H1 (cell line): ENCODE measurements at regions not wholly inside any gene's neighbourhood (a gene's known extent, or its start where the extent isn't known, plus 50 kb on each side); places are given as distances from the start of the nearest gene placed in this dataset.

Source experiments
- CTCF ChIA-PET: fragments of 300-600 bp; sonication (Branson Sonifier 250); formaldehyde crosslinking; loops from one replicate; lab custom pipeline; 2021; ENCODE audit not compliant: partially characterized antibody; lab: Charles Lee
- POLR2A ChIA-PET: fragments of 300-600 bp; sonication (Branson Sonifier 250); formaldehyde crosslinking; loops from one replicate; lab custom pipeline; 2021; ENCODE audit warnings: inconsistent platforms; ENCODE audit not compliant: partially characterized antibody; lab: Charles Lee
- DNase-seq, 2 experiments: peaks; one replicate each; pipeline versions ENCODE4 v3.0.0 to v3.0.0-alpha.2; 2010 to 2022; ENCODE audit warnings: low spot score in 2 of 2, low read depth in 1 of 2, mixed read lengths in 1 of 2
- FAIRE-seq: peaks from 2 replicates; lab custom pipeline; 2011; peaks lifted over from hg19 to GRCh38; lab: Jason Lieb, UNC
- H2AFZ ChIP-seq: 2 replicates; pipeline ENCODE4 v1.8.1; 2012; ENCODE audit warnings: low read length, inconsistent platforms
- H2AK5ac ChIP-seq: 2 replicates; pipeline ENCODE4 v1.6.1; 2013; ENCODE audit warnings: low read depth, low read length
- H2BK120ac ChIP-seq: replicated peaks from 2 replicates; pipeline ENCODE3; 2013; ENCODE audit warnings: low read depth, low read length, inconsistent platforms
- H2BK12ac ChIP-seq: 2 replicates; pipeline ENCODE4 v1.6.1; 2013; ENCODE audit warnings: low read depth, low read length
- H2BK15ac ChIP-seq: 2 replicates; pipeline ENCODE4 v1.6.1; 2013; ENCODE audit warnings: low read length
- H2BK20ac ChIP-seq: 2 replicates; pipeline ENCODE4 v1.6.1; 2013; ENCODE audit warnings: low read length
- H2BK5ac ChIP-seq: 2 replicates; pipeline ENCODE4 v1.6.1; 2013; ENCODE audit warnings: low read depth, low read length
- H3K14ac ChIP-seq: 2 replicates; pipeline ENCODE4 v1.6.1; 2013; ENCODE audit warnings: inconsistent platforms; ENCODE audit not compliant: insufficient read length
- H3K18ac ChIP-seq: 2 replicates; pipeline ENCODE4 v1.6.1; 2013; ENCODE audit warnings: low read length; ENCODE audit errors: extremely low read depth
- H3K23ac ChIP-seq: 2 replicates; pipeline ENCODE4 v1.6.1; 2013; ENCODE audit warnings: inconsistent platforms; ENCODE audit not compliant: insufficient read length
- H3K23me2 ChIP-seq: 2 replicates; pipeline ENCODE4 v1.6.1; 2013; ENCODE audit warnings: low read depth, low read length
- H3K27ac ChIP-seq: 2 replicates; pipeline ENCODE4 v1.6.1; 2011; ENCODE audit warnings: low read depth, low read length, inconsistent platforms
- H3K27me3 ChIP-seq, 4 experiments: replicated peaks in 1 of 4; 1 replicate in 1 of 4; 2 replicates in 3 of 4; pipeline versions ENCODE4 v1.6.1 to v1.8.1; 2011 to 2013; ENCODE audit warnings: low read length in 3 of 4, mild to moderate bottlenecking in 3 of 4, inconsistent platforms in 2 of 4, mixed read lengths in 2 of 4, moderate library complexity in 1 of 4; ENCODE audit not compliant: control insufficient read depth in 3 of 4, insufficient read depth in 3 of 4; ENCODE audit errors: extremely low read depth in 1 of 4
- H3K36me3 ChIP-seq, 4 experiments: 2 replicates each; pipeline versions ENCODE4 v1.6.1 to v1.8.1; 2011 to 2013; ENCODE audit warnings: mild to moderate bottlenecking in 4 of 4, low read length in 3 of 4, moderate library complexity in 2 of 4, control low read depth in 1 of 4, inconsistent platforms in 1 of 4; ENCODE audit not compliant: insufficient read depth in 4 of 4, control insufficient read depth in 2 of 4
- H3K4ac ChIP-seq: replicated peaks from 2 replicates; pipeline ENCODE3; 2013; ENCODE audit warnings: low read length, low read depth, mixed read lengths, inconsistent platforms; ENCODE audit not compliant: insufficient read length
- H3K4me1 ChIP-seq, 4 experiments: replicated peaks in 1 of 4; 1 replicate in 1 of 4; 2 replicates in 3 of 4; pipeline versions ENCODE4 v1.6.1 to v1.8.1; 2011 to 2013; ENCODE audit warnings: low read length in 3 of 4, inconsistent platforms in 2 of 4, mixed read lengths in 1 of 4; ENCODE audit not compliant: insufficient read depth in 4 of 4, control insufficient read depth in 3 of 4
- H3K4me2 ChIP-seq, 2 experiments: 2 replicates each; pipeline versions ENCODE4 v1.6.1 to v1.8.1; 2011 to 2013; ENCODE audit warnings: low read depth in 2 of 2, low read length in 2 of 2, control low read depth in 1 of 2, inconsistent platforms in 1 of 2, mild to moderate bottlenecking in 1 of 2; ENCODE audit not compliant: insufficient read depth in 1 of 2
- H3K4me3 ChIP-seq, 4 experiments: fragments of 200-600, 300-600 bp in 1 of 4; sonication (generic), shearing (Covaris generic), sonication (Bioruptor Twin) in 1 of 4; 2 replicates each; pipeline versions ENCODE4 v1.5.1 to v1.8.1; 2011 to 2016; ENCODE audit warnings: low read length in 4 of 4, low read depth in 3 of 4, control low read depth in 2 of 4, inconsistent platforms in 2 of 4, mild to moderate bottlenecking in 2 of 4, mixed read lengths in 1 of 4, moderate library complexity in 1 of 4; ENCODE audit not compliant: insufficient read depth in 2 of 4; ENCODE audit errors: extremely low read depth in 1 of 4
- H3K56ac ChIP-seq: replicated peaks from 2 replicates; pipeline ENCODE3; 2013; ENCODE audit warnings: low read depth, mild to moderate bottlenecking, mixed read lengths, low read length, inconsistent platforms; ENCODE audit not compliant: insufficient read length
- H3K79me1 ChIP-seq: 2 replicates; pipeline ENCODE4 v1.6.1; 2013; ENCODE audit warnings: low read depth, low read length, control low read depth
- H3K79me2 ChIP-seq, 2 experiments: 2 replicates each; pipeline versions ENCODE4 v1.6.1 to v1.8.1; 2012 to 2013; ENCODE audit warnings: low read length in 2 of 2, mild to moderate bottlenecking in 2 of 2, inconsistent platforms in 1 of 2; ENCODE audit not compliant: insufficient read depth in 2 of 2, control insufficient read depth in 1 of 2
- H3K9ac ChIP-seq, 4 experiments: replicated peaks in 1 of 4; 1 replicate in 1 of 4; 2 replicates in 3 of 4; pipeline versions ENCODE4 v1.6.1 to v1.8.1; 2011 to 2013; ENCODE audit warnings: low read depth in 3 of 4, low read length in 3 of 4, control low read depth in 2 of 4, mild to moderate bottlenecking in 2 of 4, moderate library complexity in 2 of 4, inconsistent platforms in 1 of 4; ENCODE audit errors: extremely low read depth in 1 of 4
- H3K9me3 ChIP-seq, 2 experiments: 2 replicates each; pipeline versions ENCODE4 v1.6.1 to v1.8.1; 2012 to 2013; ENCODE audit warnings: mild to moderate bottlenecking in 2 of 2, moderate library complexity in 2 of 2, control low read depth in 1 of 2, inconsistent platforms in 1 of 2, low read depth in 1 of 2, low read length in 1 of 2, mixed read lengths in 1 of 2; ENCODE audit not compliant: insufficient read depth in 2 of 2
- H4K20me1 ChIP-seq, 2 experiments: replicated peaks in 1 of 2; 2 replicates each; pipeline versions ENCODE3 to v1.8.1; 2011 to 2013; ENCODE audit warnings: inconsistent platforms in 2 of 2, low read length in 2 of 2, mild to moderate bottlenecking in 1 of 2; ENCODE audit not compliant: insufficient read depth in 2 of 2, control insufficient read depth in 1 of 2
- H4K5ac ChIP-seq: 2 replicates; pipeline ENCODE4 v1.6.1; 2013; ENCODE audit warnings: low read length, low read depth, mixed read lengths, inconsistent platforms; ENCODE audit not compliant: insufficient read length
- H4K8ac ChIP-seq: 2 replicates; pipeline ENCODE4 v1.8.0; 2013; ENCODE audit warnings: mild to moderate bottlenecking, moderate library complexity, low read length, inconsistent platforms; ENCODE audit not compliant: insufficient read depth; ENCODE audit errors: extremely low read depth
- H4K91ac ChIP-seq: replicated peaks from 2 replicates; pipeline ENCODE3; 2013; ENCODE audit warnings: low read length, mixed read lengths, inconsistent platforms; ENCODE audit not compliant: insufficient read length
- ASH2L ChIP-seq: fragments of 200-600, 300-600 bp; sonication (generic); IDR thresholded peaks from one replicate; pipeline ENCODE4 v1.7.1; 2017; ENCODE audit warnings: low read length
- CTBP2 ChIP-seq: IDR thresholded peaks from 2 replicates; pipeline ENCODE4 v1.7.0; 2011; ENCODE audit warnings: borderline replicate concordance, mild to moderate bottlenecking, moderate library complexity, mixed read lengths, low read length; ENCODE audit not compliant: insufficient read depth, insufficient read length
- EGR1 ChIP-seq: IDR thresholded peaks from 2 replicates; pipeline ENCODE4 v1.6.1; 2011; ENCODE audit warnings: low read depth, low read length, borderline replicate concordance
- EP300 ChIP-seq, 2 experiments: IDR thresholded peaks; 1 replicate in 1 of 2; 2 replicates in 1 of 2; pipeline ENCODE4 v1.6.1; 2011 to 2012; ENCODE audit warnings: low read depth in 2 of 2, low read length in 2 of 2, mild to moderate bottlenecking in 2 of 2, borderline replicate concordance in 1 of 2, inconsistent platforms in 1 of 2, moderate library complexity in 1 of 2
- HDAC2 ChIP-seq, 2 experiments: fragments of 300-600 bp in 1 of 2; sonication (generic) in 1 of 2; IDR thresholded peaks; 2 replicates each; pipeline ENCODE4 v1.6.1; 2011 to 2012; ENCODE audit warnings: low read depth in 2 of 2, low read length in 2 of 2, mild to moderate bottlenecking in 2 of 2, moderate library complexity in 2 of 2, borderline replicate concordance in 1 of 2, inconsistent platforms in 1 of 2
- HDAC6 ChIP-seq: IDR thresholded peaks from one replicate; pipeline ENCODE4 v1.7.1; 2012; ENCODE audit warnings: low read depth, mild to moderate bottlenecking, inconsistent platforms, low read length, moderate library complexity
- NANOG ChIP-seq: IDR thresholded peaks from 2 replicates; pipeline ENCODE4 v1.6.1; 2011; ENCODE audit warnings: low read length, low read depth, mild to moderate bottlenecking, inconsistent platforms; ENCODE audit not compliant: insufficient read depth, poor library complexity, severe bottlenecking
- RAD21 ChIP-seq, 2 experiments: IDR thresholded peaks in 1 of 2; conservative IDR thresholded peaks in 1 of 2; 2 replicates each; pipeline ENCODE4 v1.6.1; 2011; ENCODE audit warnings: low read depth in 2 of 2, low read length in 2 of 2, improper control_type of control experiment in 1 of 2, inconsistent platforms in 1 of 2, mild to moderate bottlenecking in 1 of 2, moderate library complexity in 1 of 2
- RNF2 ChIP-seq: fragments of 200-900, 300-1000 bp; sonication (generic); IDR thresholded peaks from 2 replicates; pipeline ENCODE4 v1.7.1; 2016; ENCODE audit warnings: borderline replicate concordance, low read depth, mild to moderate bottlenecking, antibody characterized with exemption, low read length; ENCODE audit not compliant: poor library complexity, severe bottlenecking; ENCODE audit errors: missing control alignments
- WGBS, 2 experiments: shearing (Covaris generic) in 1 of 2; methylation state at CpG; one replicate each; pipeline versions ENCODE4 v1.1.6 to v1.1.7; 2013 to 2015; ENCODE audit warnings: low lambda C conversion rate in 2 of 2, mixed read lengths in 2 of 2, inconsistent platforms in 1 of 2, low coverage in 1 of 2, missing lambda C conversion rate in 1 of 2; ENCODE audit not compliant: insufficient replicate concordance in 2 of 2, insufficient coverage in 1 of 2, insufficient read length in 1 of 2; ENCODE audit errors: extremely low coverage in 1 of 2, missing lambda C conversion rate in 1 of 2; 5-methylcytosine and 5-hydroxymethylcytosine counted together
- TF ChIP-seq, protein P1 (sequence below), 3 experiments: IDR thresholded peaks; 1 replicate in 2 of 3; 2 replicates in 1 of 3; pipeline versions ENCODE4 v1.5.1 to v1.6.1; 2011; ENCODE audit warnings: low read length in 3 of 3, mild to moderate bottlenecking in 3 of 3, inconsistent platforms in 2 of 3, low read depth in 1 of 3, moderate library complexity in 1 of 3; ENCODE audit not compliant: insufficient read depth in 1 of 3; ENCODE audit errors: control extremely low read depth in 1 of 3

DNA sequence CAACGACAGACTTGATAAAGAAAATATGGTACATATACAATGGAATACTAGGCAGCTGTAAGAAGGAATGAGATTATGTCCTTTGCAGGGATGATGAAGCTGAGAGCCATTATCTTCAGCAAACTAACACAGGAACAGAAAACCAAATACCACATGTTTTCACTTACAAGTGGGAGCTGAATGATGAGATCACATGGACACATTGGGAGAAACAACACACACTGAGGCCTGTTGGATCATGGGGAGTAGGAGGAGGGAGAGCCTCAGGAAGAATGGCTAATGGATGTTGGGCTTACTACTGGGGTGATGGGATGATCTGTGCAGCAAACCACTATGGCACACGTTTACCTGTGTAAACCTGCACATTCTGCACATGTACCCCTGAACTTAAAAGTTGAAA, 209.7 kb downstream of the SPRY1 start:
- Histone ChIP-seq H3K4me1 (peaks cover 0 to 2% (median 0%) of the 10 kb centered on the region in 4 experiments; a peak in 1 of 7 replicates), H3K4me2 (no peak overlapping the region), H2BK12ac (no peak overlapping the region), H4K5ac (no peak overlapping the region), H3K9me3 (no peaks in the 10 kb centered on the region), H4K20me1 (no peaks in the 10 kb centered on the region), H3K79me1 (no peaks in the 10 kb centered on the region), H2BK5ac (no peak overlapping the region), H4K91ac (no peak overlapping the region), H3K23me2 (no peaks in the 10 kb centered on the region), H3K9ac (no peak overlapping the region), H3K4me3 (no peak overlapping the region), H2BK120ac (no peak overlapping the region), H3K27me3 (no peaks in the 10 kb centered on the region), H2BK15ac (no peak overlapping the region), H3K27ac (no peak overlapping the region), H3K79me2 (no peaks in the 10 kb centered on the region), H2AFZ (no peak overlapping the region), H2AK5ac (no peak overlapping the region), H3K56ac (no peak overlapping the region), H3K23ac (no peak overlapping the region), H3K4ac (no peak overlapping the region), H3K14ac (no peak overlapping the region), H3K36me3 (no peaks in the 10 kb centered on the region), H2BK20ac (no peak overlapping the region), H3K18ac (no peak overlapping the region), H4K8ac (no peak overlapping the region)
- FAIRE-seq = no peak
- 82% methylated on average over 2 of the region's 2 CpGs; no CpG with 5 or more reads in 1 of the 2 experiments for WGBS, 2 experiments
- ChIA-PET POLR2A (no interaction called here), CTCF (interaction anchor here (0.9 to 1.4 kb wide), 3 partner anchors 24 to 54 kb away, joined by 3 to 4 read pairs (median 4); no protein-coding TSS in a partner anchor)
- DNase-seq = no peak
- TF ChIP-seq RAD21 (IDR thresholded peaks at IDR 0.05 in 1 of 2, conservative IDR thresholded peaks at IDR 0.05 in 1 of 2; ENCODE audit: low read depth in 2 of 2, low read length in 2 of 2) (no peak), EGR1 (no peak), EP300 (IDR thresholded peaks at IDR 0.05; ENCODE audit: borderline replicate concordance in 1 of 2, low read depth in 2 of 2, low read length in 2 of 2) (no peak), ASH2L (no peak), RNF2 (no peak), HDAC6 (no peak), NANOG (no peak), CTBP2 (no peak), HDAC2 (IDR thresholded peaks at IDR 0.05; ENCODE audit: borderline replicate concordance in 1 of 2, low read depth in 2 of 2, low read length in 2 of 2) (no peak)
- TF ChIP-seq, protein P1, sequence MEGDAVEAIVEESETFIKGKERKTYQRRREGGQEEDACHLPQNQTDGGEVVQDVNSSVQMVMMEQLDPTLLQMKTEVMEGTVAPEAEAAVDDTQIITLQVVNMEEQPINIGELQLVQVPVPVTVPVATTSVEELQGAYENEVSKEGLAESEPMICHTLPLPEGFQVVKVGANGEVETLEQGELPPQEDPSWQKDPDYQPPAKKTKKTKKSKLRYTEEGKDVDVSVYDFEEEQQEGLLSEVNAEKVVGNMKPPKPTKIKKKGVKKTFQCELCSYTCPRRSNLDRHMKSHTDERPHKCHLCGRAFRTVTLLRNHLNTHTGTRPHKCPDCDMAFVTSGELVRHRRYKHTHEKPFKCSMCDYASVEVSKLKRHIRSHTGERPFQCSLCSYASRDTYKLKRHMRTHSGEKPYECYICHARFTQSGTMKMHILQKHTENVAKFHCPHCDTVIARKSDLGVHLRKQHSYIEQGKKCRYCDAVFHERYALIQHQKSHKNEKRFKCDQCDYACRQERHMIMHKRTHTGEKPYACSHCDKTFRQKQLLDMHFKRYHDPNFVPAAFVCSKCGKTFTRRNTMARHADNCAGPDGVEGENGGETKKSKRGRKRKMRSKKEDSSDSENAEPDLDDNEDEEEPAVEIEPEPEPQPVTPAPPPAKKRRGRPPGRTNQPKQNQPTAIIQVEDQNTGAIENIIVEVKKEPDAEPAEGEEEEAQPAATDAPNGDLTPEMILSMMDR (IDR thresholded peaks at IDR 0.05; ENCODE audit: control extremely low read depth in 1 of 3, insufficient read depth in 1 of 3, low read depth in 1 of 3, low read length in 3 of 3) = no peak
